GM12873 (cell line): ENCODE measurements at regions not wholly inside any gene's neighbourhood (a gene's known extent, or its start where the extent isn't known, plus 50 kb on each side); places are given as distances from the start of the nearest gene placed in this dataset.

Experiments used
- TF ChIP-seq, protein P1 (sequence below): IDR thresholded peaks from 2 replicates; pipeline ENCODE4 v1.5.1; 2012; ENCODE audit warnings: low read depth, mild to moderate bottlenecking, moderate library complexity, low read length, control low read depth; ENCODE audit not compliant: insufficient read depth; ENCODE audit errors: missing control alignments

DNA sequence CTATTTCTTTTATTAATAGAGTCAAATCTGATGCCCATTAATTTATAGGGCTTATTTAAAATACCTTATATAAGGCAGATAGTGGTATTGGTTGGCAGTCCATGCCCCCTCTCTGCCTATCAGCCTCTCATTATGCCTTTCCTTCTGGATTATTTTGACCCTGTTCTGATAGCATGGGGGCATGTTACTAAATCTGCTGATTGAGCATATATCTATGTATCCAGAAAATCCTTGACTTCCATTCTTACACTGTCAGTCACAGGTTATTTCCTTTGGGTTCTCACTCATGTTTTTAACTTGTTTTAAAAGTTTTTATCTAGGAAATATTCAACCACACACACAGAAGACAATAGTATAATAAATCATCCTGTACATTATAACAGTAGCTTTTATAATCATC is 1184.9 kb downstream of the HACE1 start:
- TF ChIP-seq, protein P1, sequence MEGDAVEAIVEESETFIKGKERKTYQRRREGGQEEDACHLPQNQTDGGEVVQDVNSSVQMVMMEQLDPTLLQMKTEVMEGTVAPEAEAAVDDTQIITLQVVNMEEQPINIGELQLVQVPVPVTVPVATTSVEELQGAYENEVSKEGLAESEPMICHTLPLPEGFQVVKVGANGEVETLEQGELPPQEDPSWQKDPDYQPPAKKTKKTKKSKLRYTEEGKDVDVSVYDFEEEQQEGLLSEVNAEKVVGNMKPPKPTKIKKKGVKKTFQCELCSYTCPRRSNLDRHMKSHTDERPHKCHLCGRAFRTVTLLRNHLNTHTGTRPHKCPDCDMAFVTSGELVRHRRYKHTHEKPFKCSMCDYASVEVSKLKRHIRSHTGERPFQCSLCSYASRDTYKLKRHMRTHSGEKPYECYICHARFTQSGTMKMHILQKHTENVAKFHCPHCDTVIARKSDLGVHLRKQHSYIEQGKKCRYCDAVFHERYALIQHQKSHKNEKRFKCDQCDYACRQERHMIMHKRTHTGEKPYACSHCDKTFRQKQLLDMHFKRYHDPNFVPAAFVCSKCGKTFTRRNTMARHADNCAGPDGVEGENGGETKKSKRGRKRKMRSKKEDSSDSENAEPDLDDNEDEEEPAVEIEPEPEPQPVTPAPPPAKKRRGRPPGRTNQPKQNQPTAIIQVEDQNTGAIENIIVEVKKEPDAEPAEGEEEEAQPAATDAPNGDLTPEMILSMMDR = no peak

DNA sequence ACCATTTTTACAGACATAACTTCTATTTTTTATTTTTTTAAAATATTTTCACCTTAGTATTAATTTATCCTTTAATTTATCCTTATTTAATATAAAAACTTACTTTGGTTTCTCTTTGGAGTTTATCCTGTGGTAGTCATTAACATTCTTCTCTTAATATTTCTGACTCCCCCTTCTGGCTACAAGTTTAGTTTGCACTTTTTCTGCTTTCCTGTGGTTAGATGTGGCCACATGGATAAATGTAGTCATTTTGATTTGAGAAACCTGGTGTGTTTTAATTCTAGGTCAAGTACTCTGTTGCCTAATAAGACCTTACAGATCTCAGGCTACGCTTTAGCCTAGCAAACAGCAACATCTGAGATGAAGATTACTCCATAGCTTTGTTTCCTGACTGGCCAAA is 1187.5 kb downstream of the HACE1 start:
- TF ChIP-seq, protein P1 = no peak

DNA sequence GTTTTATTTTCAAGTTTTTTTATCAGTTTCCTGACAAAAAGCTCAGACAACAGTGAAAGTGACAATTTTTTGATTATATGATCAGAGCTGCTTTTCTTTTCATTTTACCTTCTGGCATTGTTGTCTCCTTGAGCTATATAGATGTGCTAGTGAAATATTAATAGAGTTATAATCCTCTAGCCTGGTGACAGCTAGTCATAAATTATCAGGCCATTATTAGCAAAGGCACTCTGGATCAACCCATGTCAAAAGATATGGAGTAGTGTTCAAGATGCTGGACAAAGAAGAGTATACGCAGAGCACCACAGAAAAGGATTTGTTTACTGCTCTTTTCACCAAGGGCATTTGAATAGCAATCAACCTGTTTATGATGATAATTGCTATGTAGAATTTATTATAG is 1230.1 kb downstream of the HACE1 start:
- TF ChIP-seq, protein P1 = no peak

DNA sequence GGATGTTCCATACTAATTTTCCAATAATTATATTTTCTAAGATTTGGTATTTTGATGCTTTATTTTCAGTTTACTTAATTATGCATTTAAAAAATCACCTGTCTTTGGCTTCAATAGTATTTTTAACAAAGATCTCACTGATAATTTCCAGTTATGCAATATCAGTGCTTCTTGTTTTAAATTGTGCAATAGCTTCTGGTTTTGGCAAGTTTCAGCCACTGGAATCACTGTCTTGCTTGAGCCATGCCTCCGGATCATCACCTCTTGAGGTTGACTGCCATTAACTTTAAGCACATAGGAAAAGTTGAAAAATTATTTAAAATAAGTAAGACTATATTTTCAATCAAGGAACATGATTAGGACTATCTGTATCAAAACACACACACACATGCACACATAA is 1242.1 kb downstream of the HACE1 start:
- TF ChIP-seq, protein P1 = no peak

DNA sequence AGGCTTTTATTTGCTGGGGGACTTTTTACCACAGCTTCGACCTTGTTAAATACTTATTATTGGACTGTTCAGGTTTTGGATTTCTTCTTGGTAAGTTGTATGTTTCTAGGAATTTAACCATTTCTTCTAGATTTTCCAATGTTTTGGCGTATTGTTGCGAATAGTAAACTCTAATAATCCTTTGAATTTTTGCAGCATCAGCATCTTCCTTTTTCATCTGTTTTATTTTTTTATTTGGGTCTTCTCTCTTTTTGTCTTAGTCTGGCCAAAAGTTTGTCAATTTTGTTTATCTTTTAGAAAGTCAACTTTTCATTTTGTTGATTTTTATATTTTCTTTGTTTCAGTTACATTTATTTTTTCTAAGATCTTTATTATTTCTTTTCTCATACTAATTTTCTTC is 1272.0 kb downstream of the HACE1 start:
- TF ChIP-seq, protein P1 = no peak

DNA sequence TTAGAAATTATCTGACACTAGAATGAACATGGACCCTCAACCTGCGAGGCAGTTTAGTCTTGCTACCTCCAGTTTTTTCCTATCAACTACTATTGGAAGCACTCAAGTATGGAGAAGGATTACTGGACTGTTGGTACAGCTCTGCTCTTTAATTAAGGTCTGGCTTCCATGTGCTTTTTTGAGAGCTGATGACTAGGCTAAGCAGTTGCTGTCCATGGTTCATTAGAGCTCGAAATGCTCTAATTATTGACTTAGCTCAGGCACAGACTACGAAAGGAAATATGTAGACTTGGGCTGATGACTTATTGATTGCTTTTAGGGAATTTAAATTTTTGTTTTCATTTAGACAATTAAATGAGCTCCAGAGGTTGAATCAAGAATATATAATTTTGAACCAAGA is 1281.6 kb downstream of the HACE1 start:
- TF ChIP-seq, protein P1 = no peak

DNA sequence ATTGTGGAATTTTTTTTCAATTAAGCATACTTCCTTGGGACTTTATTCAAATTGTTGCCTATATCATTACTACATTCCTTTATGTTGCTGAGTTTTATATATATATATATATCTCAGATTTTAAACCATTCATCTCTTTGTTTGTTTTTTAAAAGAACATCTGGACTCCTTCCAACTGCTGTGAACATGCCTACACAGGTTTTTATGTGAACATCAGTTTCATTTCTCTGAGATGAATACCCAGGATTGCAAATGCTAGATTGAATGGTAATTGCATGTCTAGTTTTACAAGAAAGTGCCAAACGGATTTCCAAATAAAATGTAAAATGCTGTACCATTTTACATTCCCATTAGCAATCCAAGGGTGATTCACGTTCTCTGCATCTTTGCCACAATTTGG is 1289.3 kb downstream of the HACE1 start:
- TF ChIP-seq, protein P1 = no peak
